ENCODE measurements at regions not wholly inside any gene's neighbourhood (a gene's known extent, or its start where the extent isn't known, plus 50 kb on each side); places are given as distances from the start of the nearest gene placed in this dataset.

DNA sequence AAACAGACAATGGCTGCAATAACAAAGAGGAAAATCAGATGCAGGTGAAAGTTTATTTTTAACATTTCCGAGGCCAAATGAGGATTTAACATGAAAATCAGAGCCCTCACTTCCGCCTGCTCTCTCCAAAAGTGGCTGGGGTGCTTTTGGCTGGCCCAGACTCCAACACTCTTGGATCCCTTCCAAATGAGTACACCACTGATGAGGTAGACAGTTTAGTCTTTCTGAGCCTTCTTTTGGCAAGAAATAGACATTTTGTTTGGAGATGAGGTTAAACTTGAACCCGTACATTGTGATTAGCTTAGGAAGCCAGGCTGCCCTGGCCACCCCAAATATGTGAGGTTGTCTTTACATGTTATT lies 51.0 kb upstream of the TRA2B start:
- Histone ChIP-seq H3F3A (ENCODE audit: control insufficient read depth, insufficient read depth) (no peaks in the 10 kb centered on the region), H4K20me1 (ENCODE audit: control insufficient read depth, insufficient read depth, low read depth, low read length) (no peaks in the 10 kb centered on the region), H3K9me3 (ENCODE audit: control insufficient read depth, insufficient read depth, low read length) (no peaks in the 10 kb centered on the region), H3K36me3 (ENCODE audit: control insufficient read depth, low read length) (no peaks in the 10 kb centered on the region), H3K4me2 (ENCODE audit: low read length) (peak overlapping the region; percentile 36), H3K79me2 (ENCODE audit: control insufficient read depth, low read length) (no peaks in the 10 kb centered on the region), H3K9me2 (replicated peaks; ENCODE audit: control insufficient read depth, low read length) (no peaks in the 10 kb centered on the region), H3K27ac (ENCODE audit: low read depth, low read length) (no peak overlapping the region), H3K4me3 (ENCODE audit: low read length) (peak overlapping the region; percentile 7; the same call in 1 of the 2 replicates), H3K27me3 (ENCODE audit: control insufficient read depth, low read length) (no peaks in the 10 kb centered on the region), H3K4me1 (ENCODE audit: control insufficient read depth, low read length) (peaks cover 22% of the 10 kb centered on the region)
- TF ChIP-seq EZH2phosphoT487 (IDR thresholded peaks at IDR 0.05; ENCODE audit: borderline replicate concordance, low read length) (no peak), CTCF (IDR thresholded peaks at IDR 0.05; ENCODE audit: low read depth, low read length, poor library complexity, severe bottlenecking) (no peak)

GRCh38 chr3:185988080-185988815 lies 50.4 kb upstream of the TRA2B start:
- no peak overlapping the region for H3K27ac ChIP-seq (ENCODE audit: low read depth, low read length)
- peak overlapping the region; percentile 7; the same call in 1 of the 2 replicates for H3K4me3 ChIP-seq (ENCODE audit: low read length)
- peak overlapping the region; percentile 36 for H3K4me2 ChIP-seq (ENCODE audit: low read length)
- H4K20me1 ChIP-seq (ENCODE audit: control insufficient read depth, insufficient read depth, low read depth, low read length) = no peaks in the 10 kb centered on the region
- no peak for TF ChIP-seq EZH2phosphoT487 (IDR thresholded peaks at IDR 0.05; ENCODE audit: borderline replicate concordance, low read length)
- no peak for TF ChIP-seq CTCF (IDR thresholded peaks at IDR 0.05; ENCODE audit: low read depth, low read length, poor library complexity, severe bottlenecking)
- peaks cover 22% of the 10 kb centered on the region for H3K4me1 ChIP-seq (ENCODE audit: control insufficient read depth, low read length)
- no peaks in the 10 kb centered on the region for H3F3A ChIP-seq (ENCODE audit: control insufficient read depth, insufficient read depth)
- no peaks in the 10 kb centered on the region for H3K79me2 ChIP-seq (ENCODE audit: control insufficient read depth, low read length)
- H3K27me3 ChIP-seq (ENCODE audit: control insufficient read depth, low read length) = no peaks in the 10 kb centered on the region
- H3K9me2 ChIP-seq (replicated peaks; ENCODE audit: control insufficient read depth, low read length) = no peaks in the 10 kb centered on the region
- no peaks in the 10 kb centered on the region for H3K36me3 ChIP-seq (ENCODE audit: control insufficient read depth, low read length)
- no peaks in the 10 kb centered on the region for H3K9me3 ChIP-seq (ENCODE audit: control insufficient read depth, insufficient read depth, low read length)

Data from DOHH2 (cell line).